ENCODE measurements at regions not wholly inside any gene's neighbourhood (a gene's known extent, or its start where the extent isn't known, plus 50 kb on each side); places are given as distances from the start of the nearest gene placed in this dataset.
A peak's percentile ranks its signal among the peaks of the same experiment; 100 is the strongest.

DNA sequence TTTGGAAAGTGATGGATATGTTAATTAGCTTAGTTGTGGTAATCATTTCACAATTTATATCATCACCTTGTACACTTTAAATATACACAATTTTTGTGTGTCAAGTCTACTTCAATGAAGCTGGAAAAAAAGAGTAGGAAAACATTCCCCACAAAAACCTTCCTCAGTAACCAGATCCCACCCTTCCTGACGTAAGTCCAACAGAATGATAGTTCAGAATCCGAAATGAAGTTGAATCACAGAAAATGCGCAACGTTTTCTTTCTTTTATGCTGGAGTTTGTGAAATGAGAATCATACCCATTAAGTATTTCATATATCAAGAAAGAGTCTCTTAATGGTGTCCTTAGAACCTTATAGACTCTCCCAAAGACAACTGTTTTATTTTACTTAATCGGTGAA lies 292.9 kb downstream of the USP46 start:
- H3K27ac ChIP-seq: no peak overlapping the region
- peaks cover 0 to 12% (median 11%) of the 10 kb centered on the region in 4 donors for H3K4me1 ChIP-seq
- 93 to 94% methylated on average over 5 of the region's 5 CpGs for WGBS, 2 donors
- H3K27me3 ChIP-seq: no peaks in the 10 kb centered on the region
- no peaks in the 10 kb centered on the region for H3K9me3 ChIP-seq
- no peak for TF ChIP-seq POLR2A (IDR thresholded peaks at IDR 0.05)
- TF ChIP-seq, protein P1, sequence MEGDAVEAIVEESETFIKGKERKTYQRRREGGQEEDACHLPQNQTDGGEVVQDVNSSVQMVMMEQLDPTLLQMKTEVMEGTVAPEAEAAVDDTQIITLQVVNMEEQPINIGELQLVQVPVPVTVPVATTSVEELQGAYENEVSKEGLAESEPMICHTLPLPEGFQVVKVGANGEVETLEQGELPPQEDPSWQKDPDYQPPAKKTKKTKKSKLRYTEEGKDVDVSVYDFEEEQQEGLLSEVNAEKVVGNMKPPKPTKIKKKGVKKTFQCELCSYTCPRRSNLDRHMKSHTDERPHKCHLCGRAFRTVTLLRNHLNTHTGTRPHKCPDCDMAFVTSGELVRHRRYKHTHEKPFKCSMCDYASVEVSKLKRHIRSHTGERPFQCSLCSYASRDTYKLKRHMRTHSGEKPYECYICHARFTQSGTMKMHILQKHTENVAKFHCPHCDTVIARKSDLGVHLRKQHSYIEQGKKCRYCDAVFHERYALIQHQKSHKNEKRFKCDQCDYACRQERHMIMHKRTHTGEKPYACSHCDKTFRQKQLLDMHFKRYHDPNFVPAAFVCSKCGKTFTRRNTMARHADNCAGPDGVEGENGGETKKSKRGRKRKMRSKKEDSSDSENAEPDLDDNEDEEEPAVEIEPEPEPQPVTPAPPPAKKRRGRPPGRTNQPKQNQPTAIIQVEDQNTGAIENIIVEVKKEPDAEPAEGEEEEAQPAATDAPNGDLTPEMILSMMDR (IDR thresholded peaks at IDR 0.05): no peak
- no peak for TF ChIP-seq POLR2AphosphoS5 (IDR thresholded peaks at IDR 0.05)
- TF ChIP-seq EP300 (IDR thresholded peaks at IDR 0.05): no peak
- no peaks in the 10 kb centered on the region for H3K36me3 ChIP-seq
- DNase-seq: no peak
- no peak overlapping the region for H3K4me3 ChIP-seq
- intact Hi-C loops (cut with DNase I): no loop called here

GRCh38 chr4:52366621-52367020 lies 292.5 kb downstream of the USP46 start:
- TF ChIP-seq EP300 (IDR thresholded peaks at IDR 0.05) (no peak), POLR2A (IDR thresholded peaks at IDR 0.05) (no peak), POLR2AphosphoS5 (IDR thresholded peaks at IDR 0.05) (no peak)
- TF ChIP-seq, protein P1 (IDR thresholded peaks at IDR 0.05): no peak
- Histone ChIP-seq H3K9me3 (no peaks in the 10 kb centered on the region), H3K4me1 (peaks cover 0 to 12% (median 11%) of the 10 kb centered on the region in 4 donors), H3K4me3 (no peak overlapping the region), H3K36me3 (no peaks in the 10 kb centered on the region), H3K27me3 (no peaks in the 10 kb centered on the region), H3K27ac (no peak overlapping the region)
- intact Hi-C loops (cut with DNase I): no loop called here
- no peak for DNase-seq
- WGBS, 2 donors: 63 to 77% methylated on average over 4 of the region's 4 CpGs

DNA sequence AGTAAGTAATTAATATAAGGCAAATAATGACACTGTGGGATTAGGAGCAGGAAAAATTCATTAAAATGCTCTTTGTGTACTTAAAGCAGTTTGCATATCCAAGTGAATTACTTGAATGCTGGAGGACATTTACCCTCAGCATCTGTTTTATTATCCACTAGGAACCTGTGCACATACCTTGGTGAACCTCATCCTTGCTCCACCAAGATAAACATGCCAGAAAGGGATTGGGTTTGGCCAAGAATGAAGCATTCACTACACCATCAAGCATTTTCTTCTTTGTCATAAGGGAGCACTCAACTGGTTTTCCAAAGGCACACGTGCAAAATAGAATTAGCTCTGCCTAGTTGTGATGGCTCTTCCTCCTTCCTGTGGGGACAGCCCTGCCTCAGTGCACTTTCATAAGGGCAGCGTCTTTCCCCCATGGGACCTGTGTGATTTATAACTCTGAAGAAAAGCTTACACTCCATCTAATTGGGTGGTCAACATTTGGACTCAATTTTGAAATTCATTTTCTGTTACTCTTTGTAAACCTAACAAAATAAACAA lies 291.7 kb downstream of the USP46 start:
- Histone ChIP-seq H3K27me3 (no peaks in the 10 kb centered on the region), H3K4me1 (peaks cover 0 to 12% (median 11%) of the 10 kb centered on the region in 4 donors), H3K27ac (no peak overlapping the region), H3K4me3 (no peak overlapping the region), H3K36me3 (no peaks in the 10 kb centered on the region), H3K9me3 (no peaks in the 10 kb centered on the region)
- intact Hi-C loops (cut with DNase I): no loop called here
- 61 to 66% methylated on average over 2 of the region's 2 CpGs for WGBS, 2 donors
- DNase-seq: no peak
- TF ChIP-seq EP300 (IDR thresholded peaks at IDR 0.05): no peak
- no peak for TF ChIP-seq POLR2A (IDR thresholded peaks at IDR 0.05)
- TF ChIP-seq, protein P1 (IDR thresholded peaks at IDR 0.05): no peak
- no peak for TF ChIP-seq POLR2AphosphoS5 (IDR thresholded peaks at IDR 0.05)

GRCh38 chr4:52368895-52369294 lies 290.2 kb downstream of the USP46 start:
- intact Hi-C loops (cut with DNase I): no loop called here
- no peak overlapping the region for H3K4me3 ChIP-seq
- no peaks in the 10 kb centered on the region for H3K27me3 ChIP-seq
- no peak overlapping the region for H3K27ac ChIP-seq
- 45 to 72% methylated on average over 6 of the region's 6 CpGs for WGBS, 2 donors
- H3K36me3 ChIP-seq: no peaks in the 10 kb centered on the region
- TF ChIP-seq EP300 (IDR thresholded peaks at IDR 0.05) (no peak), POLR2A (IDR thresholded peaks at IDR 0.05) (no peak), POLR2AphosphoS5 (IDR thresholded peaks at IDR 0.05) (no peak)
- TF ChIP-seq, protein P1 (IDR thresholded peaks at IDR 0.05): no peak
- H3K4me1 ChIP-seq: peaks cover 0 to 12% (median 11%) of the 10 kb centered on the region in 4 donors
- DNase-seq: no peak
- H3K9me3 ChIP-seq: no peaks in the 10 kb centered on the region

DNA sequence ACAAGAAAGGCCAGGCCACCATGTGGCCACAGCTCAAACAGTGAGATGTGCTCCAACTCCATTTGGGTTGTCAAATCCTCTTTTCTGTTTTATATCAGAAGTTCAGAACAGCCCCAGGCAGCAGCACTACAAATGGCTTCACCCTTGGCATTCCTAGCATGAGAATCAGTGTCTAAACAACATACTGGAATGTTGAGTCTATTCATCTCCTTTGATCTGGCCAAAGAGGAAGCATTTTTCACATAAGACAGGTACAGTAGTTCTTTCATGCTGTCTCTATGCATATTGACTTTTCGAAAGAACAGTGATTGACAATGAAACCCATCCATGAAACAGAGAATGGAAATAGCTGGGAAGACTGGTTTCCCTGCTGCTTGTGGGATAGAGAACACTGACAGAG lies 289.5 kb downstream of the USP46 start:
- no peak for DNase-seq
- Histone ChIP-seq H3K4me3 (no peak overlapping the region), H3K36me3 (no peaks in the 10 kb centered on the region), H3K27ac (no peak overlapping the region), H3K27me3 (no peaks in the 10 kb centered on the region), H3K4me1 (peaks cover 0 to 12% (median 11%) of the 10 kb centered on the region in 4 donors), H3K9me3 (no peaks in the 10 kb centered on the region)
- 87 to 89% methylated on average over 1 of the region's 1 CpG for WGBS, 2 donors
- intact Hi-C loops (cut with DNase I): loop anchor here (5.0 kb wide), 1 partner anchor 178 kb away; no protein-coding TSS in a partner anchor
- TF ChIP-seq, protein P1 (IDR thresholded peaks at IDR 0.05): no peak
- TF ChIP-seq POLR2AphosphoS5 (IDR thresholded peaks at IDR 0.05): peak in 1 of 4 donors; percentile 11
